GM20000 (cell line): ENCODE measurements at regions not wholly inside any gene's neighbourhood (a gene's known extent, or its start where the extent isn't known, plus 50 kb on each side); places are given as distances from the start of the nearest gene placed in this dataset.

Source experiments
- DNase-seq: peaks from one replicate; pipeline ENCODE4 v3.0.0; 2012; ENCODE audit warnings: low spot score
- TF ChIP-seq, protein P1 (sequence below): IDR thresholded peaks from 2 replicates; pipeline ENCODE4 v1.5.1; 2012; ENCODE audit warnings: mild to moderate bottlenecking, control low read depth; ENCODE audit errors: extremely low read depth, missing control alignments

DNA sequence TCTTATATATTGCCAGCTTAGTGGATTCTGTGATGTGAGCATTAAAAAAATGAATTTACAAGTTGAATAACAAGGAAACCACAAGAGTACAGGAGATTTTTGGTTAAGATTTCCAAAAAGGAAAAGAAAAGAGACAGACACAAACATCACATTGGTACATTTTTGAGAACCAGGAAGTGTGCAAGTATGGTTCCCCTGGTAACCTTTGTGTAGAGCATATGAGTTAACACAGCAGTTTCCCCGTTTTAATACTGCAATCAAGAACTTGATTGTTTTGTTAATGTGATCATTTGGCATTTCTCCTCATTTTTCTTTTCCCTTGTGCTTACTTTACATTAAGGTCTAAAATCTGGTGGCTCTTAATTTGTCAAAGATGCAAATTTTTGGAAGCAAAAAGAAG is 490.4 kb upstream of the ATP2B1 start:
- DNase-seq: no peak
- TF ChIP-seq, protein P1, sequence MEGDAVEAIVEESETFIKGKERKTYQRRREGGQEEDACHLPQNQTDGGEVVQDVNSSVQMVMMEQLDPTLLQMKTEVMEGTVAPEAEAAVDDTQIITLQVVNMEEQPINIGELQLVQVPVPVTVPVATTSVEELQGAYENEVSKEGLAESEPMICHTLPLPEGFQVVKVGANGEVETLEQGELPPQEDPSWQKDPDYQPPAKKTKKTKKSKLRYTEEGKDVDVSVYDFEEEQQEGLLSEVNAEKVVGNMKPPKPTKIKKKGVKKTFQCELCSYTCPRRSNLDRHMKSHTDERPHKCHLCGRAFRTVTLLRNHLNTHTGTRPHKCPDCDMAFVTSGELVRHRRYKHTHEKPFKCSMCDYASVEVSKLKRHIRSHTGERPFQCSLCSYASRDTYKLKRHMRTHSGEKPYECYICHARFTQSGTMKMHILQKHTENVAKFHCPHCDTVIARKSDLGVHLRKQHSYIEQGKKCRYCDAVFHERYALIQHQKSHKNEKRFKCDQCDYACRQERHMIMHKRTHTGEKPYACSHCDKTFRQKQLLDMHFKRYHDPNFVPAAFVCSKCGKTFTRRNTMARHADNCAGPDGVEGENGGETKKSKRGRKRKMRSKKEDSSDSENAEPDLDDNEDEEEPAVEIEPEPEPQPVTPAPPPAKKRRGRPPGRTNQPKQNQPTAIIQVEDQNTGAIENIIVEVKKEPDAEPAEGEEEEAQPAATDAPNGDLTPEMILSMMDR: no peak

DNA sequence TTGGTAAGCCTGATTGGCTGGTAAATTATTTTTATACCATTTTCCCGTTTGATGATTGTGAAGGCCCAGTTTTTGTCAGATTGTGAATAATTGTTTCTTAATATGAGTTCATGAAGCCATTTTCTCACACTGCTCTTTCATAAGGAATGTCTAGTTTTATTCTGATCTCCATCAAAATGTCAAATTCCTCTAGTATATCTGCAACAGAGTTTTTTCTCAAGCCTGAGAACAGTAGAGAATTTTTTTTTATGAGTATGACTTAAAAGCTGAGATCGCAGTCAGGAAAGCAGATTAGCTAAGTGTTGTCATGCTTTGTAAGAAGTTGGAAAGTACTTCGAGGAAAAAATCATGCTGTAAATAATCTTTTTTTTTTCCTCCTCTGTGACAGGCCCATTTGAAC is 484.9 kb upstream of the ATP2B1 start:
- DNase-seq: no peak
- TF ChIP-seq, protein P1: no peak

DNA sequence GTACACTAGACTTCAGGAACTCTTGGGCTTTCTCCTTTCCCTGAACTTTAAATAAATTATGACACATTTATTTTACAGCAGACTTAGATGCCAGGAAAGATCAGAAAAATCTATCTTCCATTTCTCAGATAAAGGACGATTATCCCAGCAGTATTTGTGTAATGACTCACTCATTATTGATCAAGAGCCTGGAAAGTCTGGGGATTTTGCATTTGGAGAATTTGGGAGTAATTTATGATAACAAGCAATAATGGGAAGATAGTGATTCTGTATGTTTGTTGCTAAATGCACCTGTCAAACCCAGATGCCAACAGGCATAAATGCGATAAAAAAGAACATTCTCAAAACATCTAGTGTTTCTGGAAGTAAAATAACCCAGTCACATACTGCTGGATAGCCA is 480.2 kb upstream of the ATP2B1 start:
- no peak for DNase-seq

DNA sequence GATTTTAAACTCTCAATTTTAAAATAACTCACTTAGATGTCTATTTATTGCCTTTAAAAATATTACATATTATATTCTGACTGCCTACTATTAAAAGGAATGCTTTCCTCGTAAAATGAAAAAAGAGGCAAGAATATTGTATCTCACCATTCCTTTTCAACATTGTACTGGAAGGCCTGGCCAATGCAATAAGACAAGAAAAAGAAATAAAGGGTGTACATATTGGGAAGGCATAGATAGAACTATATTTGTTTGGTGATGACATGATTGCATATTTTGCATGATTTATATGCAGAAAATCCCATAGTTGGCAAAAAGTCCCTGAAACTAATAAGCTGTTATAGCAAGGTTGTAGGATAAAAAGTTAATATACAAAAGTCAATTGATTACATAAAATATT is 474.6 kb upstream of the ATP2B1 start:
- DNase-seq: no peak
- TF ChIP-seq, protein P1: no peak

More for the DNA sequence above, 480.2 kb upstream of the ATP2B1 start:
- TF ChIP-seq, protein P1: no peak

DNA sequence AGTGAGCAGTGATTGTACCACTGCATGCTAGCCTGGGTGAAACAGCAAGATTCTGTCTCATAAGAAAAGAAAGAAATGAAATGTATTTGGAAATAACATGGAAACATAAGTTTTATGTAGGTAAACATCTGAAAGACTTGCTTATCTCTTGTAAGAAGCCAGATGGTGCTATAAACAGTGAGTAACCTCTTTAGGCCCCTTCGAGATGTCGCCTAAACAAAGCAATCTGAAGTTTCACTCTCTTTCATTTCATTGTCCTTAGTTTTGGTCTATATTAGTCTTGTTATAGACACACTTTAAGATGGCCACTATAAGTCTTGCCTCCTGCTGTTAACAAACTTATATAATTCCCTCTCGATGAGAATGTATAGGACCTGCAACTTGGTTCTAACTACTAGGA is 472.6 kb upstream of the ATP2B1 start:
- TF ChIP-seq, protein P1: no peak
- DNase-seq: no peak

DNA sequence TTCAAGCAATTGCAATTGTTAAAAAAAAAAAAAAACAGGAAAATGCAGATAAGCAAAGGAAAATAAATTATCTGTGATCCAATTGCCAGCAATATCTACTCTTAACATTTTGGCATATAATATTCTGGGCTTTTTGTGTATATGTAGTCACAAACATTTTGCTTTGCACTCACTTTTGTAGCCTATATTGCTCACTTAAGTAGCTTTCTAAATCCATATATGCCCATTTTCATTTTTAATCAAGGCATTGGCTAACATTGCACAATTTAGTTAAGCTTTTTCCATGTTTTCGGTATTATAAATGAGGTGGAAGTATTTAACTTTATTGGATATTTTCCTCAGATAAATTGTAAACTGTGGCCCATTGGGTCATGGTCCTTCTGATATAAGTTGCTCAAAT is 466.3 kb upstream of the ATP2B1 start:
- no peak for DNase-seq
- TF ChIP-seq, protein P1: no peak

DNA sequence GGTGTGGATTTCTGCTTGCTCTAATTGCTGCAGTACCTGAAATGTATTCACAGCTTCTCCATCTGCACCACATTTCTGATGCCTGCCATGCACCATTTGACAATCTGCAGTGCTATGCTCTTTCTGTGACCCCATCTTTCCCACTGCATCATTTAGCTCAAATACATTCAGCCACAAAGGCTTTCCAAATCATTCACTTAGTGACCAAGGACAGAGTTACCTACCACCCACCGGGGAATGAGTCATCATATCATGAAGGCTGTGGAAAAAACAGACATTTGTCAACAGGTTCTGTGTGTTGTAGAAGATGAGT is 465.5 kb upstream of the ATP2B1 start:
- no peak for DNase-seq
- TF ChIP-seq, protein P1: no peak
